ENCODE measurements at regions not wholly inside any gene's neighbourhood (a gene's known extent, or its start where the extent isn't known, plus 50 kb on each side); places are given as distances from the start of the nearest gene placed in this dataset.

- 56 to 60% methylated on average over 1 of the region's 1 CpG for WGBS, 2 donors
- no peak overlapping the region for H3K4me3 ChIP-seq
- no peak for DNase-seq
Observed at GRCh38 chr2:125455110-125455509, 1200.8 kb upstream of the GYPC start.

DNA sequence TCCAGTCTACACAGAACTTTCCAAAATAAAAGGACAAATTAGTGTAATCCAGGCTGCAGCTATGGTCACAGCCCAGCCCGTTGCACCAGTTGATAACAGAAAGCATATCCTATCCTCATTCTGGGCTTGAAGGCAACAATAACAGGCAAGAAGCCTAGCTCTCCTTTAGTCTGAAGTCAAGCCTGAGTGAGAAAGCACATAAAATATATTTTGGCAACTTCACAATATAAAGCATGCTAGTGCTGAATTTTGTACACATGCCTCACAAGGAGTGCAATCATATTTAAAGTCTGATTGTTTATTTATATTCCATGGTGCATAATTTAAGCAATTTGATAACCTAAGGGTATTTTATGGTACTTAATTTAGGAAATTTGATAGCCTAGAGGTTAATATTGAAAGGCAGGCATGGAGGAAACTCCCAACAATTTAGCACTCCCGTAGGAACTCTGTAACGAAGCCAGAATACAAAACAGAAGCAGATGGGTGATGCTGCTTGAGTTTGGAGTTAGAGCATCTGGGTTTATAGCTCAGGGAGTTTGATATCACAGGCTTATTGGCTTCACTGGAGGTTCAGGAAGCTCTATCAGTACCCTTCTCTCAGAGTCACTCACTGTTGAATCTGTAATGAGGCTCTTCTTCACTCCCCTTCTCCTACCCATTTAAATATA is 1199.1 kb upstream of the GYPC start:
- ATAC-seq (no peak), DNase-seq (no peak)
- H3K4me3 ChIP-seq: no peak overlapping the region
- no peaks in the 10 kb centered on the region for H3K4me1 ChIP-seq
- TF ChIP-seq CTCF (IDR thresholded peaks at IDR 0.05): no peak
- intact Hi-C loops (cut with DNase I): no loop called here
- no peaks in the 10 kb centered on the region for H3K36me3 ChIP-seq
- 41 to 69% methylated on average over 3 of the region's 3 CpGs for WGBS, 2 donors
- no peak overlapping the region for H3K27ac ChIP-seq
- H3K9me3 ChIP-seq: peaks cover 0 to 8% (median 0%) of the 10 kb centered on the region in 11 donors
- H3K27me3 ChIP-seq: no peaks in the 10 kb centered on the region

More at GRCh38 chr2:125455110-125455509, 1200.8 kb upstream of the GYPC start:
- TF ChIP-seq CTCF (IDR thresholded peaks at IDR 0.05): no peak
- Histone ChIP-seq H3K36me3 (no peaks in the 10 kb centered on the region), H3K9me3 (peaks cover 0 to 19% (median 0%) of the 10 kb centered on the region in 11 donors), H3K27ac (no peak overlapping the region), H3K27me3 (no peaks in the 10 kb centered on the region), H3K4me1 (no peaks in the 10 kb centered on the region)
- ATAC-seq: no peak
- intact Hi-C loops (cut with DNase I): no loop called here

DNA sequence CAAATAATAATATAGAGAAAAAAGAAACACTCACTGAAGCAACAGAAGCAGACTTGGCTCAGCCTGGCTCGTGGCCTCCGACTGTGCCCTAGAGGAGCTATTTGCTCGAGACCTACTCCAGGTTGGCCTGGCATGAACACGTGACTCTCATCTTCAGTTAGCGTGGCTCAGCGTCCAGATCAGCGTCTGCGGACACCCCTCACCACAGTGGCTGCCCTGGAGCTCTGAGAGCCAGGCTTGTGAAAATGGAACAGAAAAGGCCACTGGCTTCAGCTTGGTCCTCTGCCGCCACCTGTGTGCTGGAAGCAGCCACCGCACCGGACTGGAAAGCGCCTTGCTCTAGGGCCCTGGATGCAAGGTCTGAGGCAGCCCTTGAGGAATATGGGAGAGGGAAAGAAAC is 1184.0 kb upstream of the GYPC start:
- TF ChIP-seq CTCF (IDR thresholded peaks at IDR 0.05): no peak
- no peak for DNase-seq
- WGBS, 2 donors: 44 to 66% methylated on average over 12 of the region's 12 CpGs
- Histone ChIP-seq H3K4me1 (no peaks in the 10 kb centered on the region), H3K4me3 (no peak overlapping the region), H3K27me3 (no peaks in the 10 kb centered on the region), H3K9me3 (peaks cover 0 to 29% (median 2%) of the 10 kb centered on the region in 11 donors), H3K27ac (no peak overlapping the region), H3K36me3 (no peaks in the 10 kb centered on the region)
- intact Hi-C loops (cut with DNase I): no loop called here
- no peak for ATAC-seq

GRCh38 chr2:125479143-125479636 is 1176.8 kb upstream of the GYPC start:
- DNase-seq: no peak

More at GRCh38 chr2:125479143-125479636, 1176.8 kb upstream of the GYPC start:
- no peak overlapping the region for H3K27ac ChIP-seq
- H3K27me3 ChIP-seq: no peaks in the 10 kb centered on the region
- H3K36me3 ChIP-seq: no peaks in the 10 kb centered on the region
- 85 to 91% methylated on average over 19 to 24 of the region's 24 CpGs for WGBS, 2 donors
- no peak for ATAC-seq
- no peak for TF ChIP-seq CTCF (IDR thresholded peaks at IDR 0.05)
- no peak overlapping the region for H3K4me3 ChIP-seq
- intact Hi-C loops (cut with DNase I): no loop called here
- H3K9me3 ChIP-seq: peaks cover 0 to 46% (median 5%) of the 10 kb centered on the region in 11 donors
- H3K4me1 ChIP-seq: no peaks in the 10 kb centered on the region
